H1 (cell line): ENCODE measurements at regions not wholly inside any gene's neighbourhood (a gene's known extent, or its start where the extent isn't known, plus 50 kb on each side); places are given as distances from the start of the nearest gene placed in this dataset.

Experiments
- BCL11A ChIP-seq, 2 experiments: IDR thresholded peaks; one replicate each; pipeline ENCODE4 v1.6.1; 2011; ENCODE audit warnings: low read depth in 2 of 2, low read length in 2 of 2, mild to moderate bottlenecking in 2 of 2
- EGR1 ChIP-seq: IDR thresholded peaks from 2 replicates; pipeline ENCODE4 v1.6.1; 2011; ENCODE audit warnings: low read depth, low read length, borderline replicate concordance
- GABPA ChIP-seq: IDR thresholded peaks from 2 replicates; pipeline ENCODE4 v1.6.1; 2011; ENCODE audit warnings: mild to moderate bottlenecking, low read length, moderate library complexity, borderline replicate concordance; ENCODE audit not compliant: insufficient read depth
- RAD21 ChIP-seq, 2 experiments: IDR thresholded peaks in 1 of 2; conservative IDR thresholded peaks in 1 of 2; 2 replicates each; pipeline ENCODE4 v1.6.1; 2011; ENCODE audit warnings: low read depth in 2 of 2, low read length in 2 of 2, improper control_type of control experiment in 1 of 2, inconsistent platforms in 1 of 2, mild to moderate bottlenecking in 1 of 2, moderate library complexity in 1 of 2

GRCh38 chr7:15821484-15822427, 135.3 kb upstream of the MEOX2 start (continued):
- TF ChIP-seq EGR1 (no peak), RAD21 (IDR thresholded peaks at IDR 0.05 in 1 of 2, conservative IDR thresholded peaks at IDR 0.05 in 1 of 2; ENCODE audit: low read depth in 2 of 2, low read length in 2 of 2) (no peak), GABPA (no peak), BCL11A (IDR thresholded peaks at IDR 0.05; ENCODE audit: low read depth in 2 of 2, low read length in 2 of 2) (no peak)
